ENCODE measurements at regions not wholly inside any gene's neighbourhood (a gene's known extent, or its start where the extent isn't known, plus 50 kb on each side); places are given as distances from the start of the nearest gene placed in this dataset.
"Not testable (repeated sequence)": the region's sequence is repeated elsewhere in the genome, so short reads cannot be mapped to it uniquely, and the experiment has no call there.

GRCh38 chr7:130957137-130957513 lies 223.1 kb upstream of the KLF14 start:
- TF ChIP-seq CTCF (optimal IDR thresholded peaks at IDR 0.05 in 1 of 3, IDR thresholded peaks at IDR 0.05 in 1 of 3, conservative IDR thresholded peaks at IDR 0.05 in 1 of 3; ENCODE audit: extremely low read depth in 1 of 3, insufficient read depth in 2 of 3, low read length in 3 of 3), result no peak
- no peak for TF ChIP-seq EZH2 (IDR thresholded peaks at IDR 0.05; ENCODE audit: low read length)
- H3K9me3 ChIP-seq (ENCODE audit: control insufficient read depth, low read depth, low read length), result no peaks in the 10 kb centered on the region
- DNase-seq (ENCODE audit: low read depth, low spot score) (no peak), FAIRE-seq (no peak)
- H3K4me3 ChIP-seq (ENCODE audit: control insufficient read depth in 2 of 3, extremely low read depth in 1 of 3, insufficient read depth in 2 of 3, low read depth in 1 of 3, low read length in 3 of 3), result no peak overlapping the region
- no peak overlapping the region for H2AFZ ChIP-seq (ENCODE audit: control insufficient read depth, low read length)
- H3K4me2 ChIP-seq (ENCODE audit: control insufficient read depth, extremely low read depth, insufficient read depth, low read depth, low read length), result peak overlapping the region; percentile 3
- H4K20me1 ChIP-seq (ENCODE audit: control insufficient read depth, extremely low read depth, insufficient read depth, low read length), result no peaks in the 10 kb centered on the region
- no peaks in the 10 kb centered on the region for H3K27me3 ChIP-seq (ENCODE audit: control insufficient read depth, extremely low read depth, insufficient read depth, low read length)
- peaks cover 73% of the 10 kb centered on the region for H3K79me2 ChIP-seq (ENCODE audit: control insufficient read depth, insufficient read depth, low read length)
- no peak overlapping the region for H3K9ac ChIP-seq (ENCODE audit: control insufficient read depth, extremely low read depth, insufficient read depth, low read length)
- dilution Hi-C loops (cut with MboI; ENCODE audit: extremely low pct_ligation_motif_present, low sequenced_read_pairs), result no loop called here
- peaks cover 5 to 6% of the 10 kb centered on the region in 2 experiments for H3K36me3 ChIP-seq (ENCODE audit: control insufficient read depth in 2 of 2, extremely low read depth in 1 of 2, insufficient read depth in 2 of 2, low read length in 2 of 2)
- no peaks in the 10 kb centered on the region for H3K9me1 ChIP-seq (ENCODE audit: control insufficient read depth, extremely low read depth, insufficient read depth, low read length)
- H3K4me1 ChIP-seq (ENCODE audit: control insufficient read depth, extremely low read depth, insufficient read depth, low read length), result peaks cover 30% of the 10 kb centered on the region
- H3K27ac ChIP-seq (ENCODE audit: control insufficient read depth, insufficient read depth, low read length), result no peak overlapping the region

GRCh38 chr7:130957722-130958435 lies 223.9 kb upstream of the KLF14 start:
- H3K9me1 ChIP-seq (ENCODE audit: control insufficient read depth, extremely low read depth, insufficient read depth, low read length); H3K27me3 ChIP-seq (ENCODE audit: control insufficient read depth, extremely low read depth, insufficient read depth, low read length); dilution Hi-C loops (cut with MboI; ENCODE audit: extremely low pct_ligation_motif_present, low sequenced_read_pairs); H4K20me1 ChIP-seq (ENCODE audit: control insufficient read depth, extremely low read depth, insufficient read depth, low read length); H3K27ac ChIP-seq (ENCODE audit: control insufficient read depth, insufficient read depth, low read length); H3K36me3 ChIP-seq (ENCODE audit: control insufficient read depth in 2 of 2, extremely low read depth in 1 of 2, insufficient read depth in 2 of 2, low read length in 2 of 2); H3K9me3 ChIP-seq (ENCODE audit: control insufficient read depth, low read depth, low read length); H3K9ac ChIP-seq (ENCODE audit: control insufficient read depth, extremely low read depth, insufficient read depth, low read length); DNase-seq (ENCODE audit: low read depth, low spot score); FAIRE-seq; H2AFZ ChIP-seq (ENCODE audit: control insufficient read depth, low read length): not testable (repeated sequence)
- Histone ChIP-seq H3K79me2 (ENCODE audit: control insufficient read depth, insufficient read depth, low read length) (peaks cover 68% of the 10 kb centered on the region), H3K4me1 (ENCODE audit: control insufficient read depth, extremely low read depth, insufficient read depth, low read length) (peaks cover 30% of the 10 kb centered on the region), H3K4me3 (ENCODE audit: control insufficient read depth in 2 of 3, extremely low read depth in 1 of 3, insufficient read depth in 2 of 3, low read depth in 1 of 3, low read length in 3 of 3) (peak overlapping the region in 1 of 3 experiments; percentile 20), H3K4me2 (ENCODE audit: control insufficient read depth, extremely low read depth, insufficient read depth, low read depth, low read length) (peak overlapping the region; percentile 61)

- peaks cover 3 to 5% of the 10 kb centered on the region in 2 experiments for H3K36me3 ChIP-seq (ENCODE audit: control insufficient read depth in 2 of 2, extremely low read depth in 1 of 2, insufficient read depth in 2 of 2, low read length in 2 of 2)
- peak overlapping the region; percentile 73 for H3K4me2 ChIP-seq (ENCODE audit: control insufficient read depth, extremely low read depth, insufficient read depth, low read depth, low read length)
- H3K27me3 ChIP-seq (ENCODE audit: control insufficient read depth, extremely low read depth, insufficient read depth, low read length), result no peaks in the 10 kb centered on the region
- no peak for TF ChIP-seq CTCF (optimal IDR thresholded peaks at IDR 0.05 in 1 of 3, IDR thresholded peaks at IDR 0.05 in 1 of 3, conservative IDR thresholded peaks at IDR 0.05 in 1 of 3; ENCODE audit: extremely low read depth in 1 of 3, insufficient read depth in 2 of 3, low read length in 3 of 3)
- TF ChIP-seq EZH2 (IDR thresholded peaks at IDR 0.05; ENCODE audit: low read length), result no peak
- H4K20me1 ChIP-seq (ENCODE audit: control insufficient read depth, extremely low read depth, insufficient read depth, low read length), result no peaks in the 10 kb centered on the region
- H3K9me1 ChIP-seq (ENCODE audit: control insufficient read depth, extremely low read depth, insufficient read depth, low read length), result no peaks in the 10 kb centered on the region
- no peaks in the 10 kb centered on the region for H3K9me3 ChIP-seq (ENCODE audit: control insufficient read depth, low read depth, low read length)
- FAIRE-seq (no peak), DNase-seq (ENCODE audit: low read depth, low spot score) (no peak)
- peak overlapping the region in 2 of 3 experiments; percentile 33 to 40 for H3K4me3 ChIP-seq (ENCODE audit: control insufficient read depth in 2 of 3, extremely low read depth in 1 of 3, insufficient read depth in 2 of 3, low read depth in 1 of 3, low read length in 3 of 3)
- peaks cover 35% of the 10 kb centered on the region for H3K4me1 ChIP-seq (ENCODE audit: control insufficient read depth, extremely low read depth, insufficient read depth, low read length)
- dilution Hi-C loops (cut with MboI; ENCODE audit: extremely low pct_ligation_motif_present, low sequenced_read_pairs), result no loop called here
- no peak overlapping the region for H2AFZ ChIP-seq (ENCODE audit: control insufficient read depth, low read length)
- H3K79me2 ChIP-seq (ENCODE audit: control insufficient read depth, insufficient read depth, low read length), result peaks cover 59% of the 10 kb centered on the region
- peak overlapping the region; percentile 83 for H3K9ac ChIP-seq (ENCODE audit: control insufficient read depth, extremely low read depth, insufficient read depth, low read length)
- H3K27ac ChIP-seq (ENCODE audit: control insufficient read depth, insufficient read depth, low read length), result peak overlapping the region; percentile 33
These were observed 224.8 kb upstream of the KLF14 start for GRCh38 chr7:130958846-130959245.

Measured in keratinocyte (primary cell).